HCT116 (cell line): ENCODE measurements at regions not wholly inside any gene's neighbourhood (a gene's known extent, or its start where the extent isn't known, plus 50 kb on each side); places are given as distances from the start of the nearest gene placed in this dataset.

Experiments used
- ATAC-seq: fragments of 200-7000 bp; cut with Tn5 transposase; 2 replicates; pipeline ENCODE4 v1.9.1; 2020; ENCODE audit warnings: mild to moderate bottlenecking, moderate library complexity
- BruUV-seq: library from RNA; stranded (reverse); fragments of 400-500 nt; replicated peaks from 2 replicates; lab custom pipeline; 2021; lab: Mats Ljungman, UMichigan
- CTCF ChIA-PET: fragments of 300-600 bp; sonication (Branson Sonifier 250); formaldehyde crosslinking; loops from one replicate; lab custom pipeline; 2021; ENCODE audit warnings: antibody characterized with exemption; lab: Charles Lee
- POLR2A ChIA-PET: fragments of 300-600, 350-600 bp; sonication (Branson Sonifier 250); formaldehyde crosslinking; loops from one replicate; lab custom pipeline; 2021; ENCODE audit warnings: antibody characterized with exemption; lab: Charles Lee
- RAD21 ChIA-PET, 2 experiments: fragments of 300-600 bp; sonication (Branson Sonifier 250); formaldehyde crosslinking; loops; one replicate each; lab custom pipeline; 2023; ENCODE audit warnings: low total read pairs in 2 of 2; ENCODE audit not compliant: uncharacterized antibody in 2 of 2, unreplicated experiment in 2 of 2, low non-redundant PET in 1 of 2; lab: Charles Lee
- DNase-seq: peaks from one replicate; pipeline ENCODE4 v3.0.0-alpha.2; 2010; ENCODE audit warnings: low read depth, low spot score
- H2AFZ ChIP-seq: fragments of 200-600 bp; shearing (Covaris generic), sonication (generic); 2 replicates; pipeline ENCODE4 v1.6.1; 2017; ENCODE audit warnings: low read depth, mixed run types, mixed read lengths, antibody characterized with exemption, low read length; ENCODE audit not compliant: poor library complexity, severe bottlenecking
- H3K27ac ChIP-seq: 2 replicates; pipeline ENCODE4 v1.5.1; 2012; ENCODE audit warnings: low read depth, low read length
- H3K27me3 ChIP-seq: fragments of 200-600 bp; sonication (generic); 2 replicates; pipeline ENCODE4 v1.6.1; 2016; ENCODE audit warnings: mixed run types, low read length, mixed read lengths; ENCODE audit not compliant: insufficient read depth
- H3K36me3 ChIP-seq, 2 experiments: fragments of 200-500 bp in 1 of 2; fragments of 200-600 bp in 1 of 2; sonication (Bioruptor generic) in 1 of 2; sonication (generic) in 1 of 2; 2 replicates each; pipeline versions ENCODE4 v1.5.1 to v1.6.1; 2014 to 2016; ENCODE audit warnings: low read length in 2 of 2, inconsistent platforms in 1 of 2, mixed read lengths in 1 of 2, mixed run types in 1 of 2; ENCODE audit not compliant: insufficient read depth in 2 of 2, control insufficient read depth in 1 of 2
- H3K4me1 ChIP-seq, 2 experiments: fragments of 200-600 bp in 1 of 2; sonication (generic) in 1 of 2; 2 replicates each; pipeline versions ENCODE4 v1.5.1 to v1.6.1; 2012 to 2017; ENCODE audit warnings: low read length in 2 of 2, inconsistent platforms in 1 of 2, mild to moderate bottlenecking in 1 of 2, mixed read lengths in 1 of 2, mixed run types in 1 of 2, moderate library complexity in 1 of 2; ENCODE audit not compliant: insufficient read depth in 2 of 2, control insufficient read depth in 1 of 2
- H3K4me2 ChIP-seq: fragments of 200-600 bp; sonication (generic); 2 replicates; pipeline ENCODE4 v1.6.1; 2017; ENCODE audit warnings: mixed run types, low read length, mixed read lengths
- H3K4me3 ChIP-seq, 2 experiments: fragments of 200-600 bp in 1 of 2; sonication (generic) in 1 of 2; replicated peaks in 1 of 2; 2 replicates each; pipeline ENCODE4 v1.5.1; 2011 to 2016; ENCODE audit warnings: low read length in 2 of 2, control low read depth in 1 of 2, low read depth in 1 of 2, mild to moderate bottlenecking in 1 of 2, mixed read lengths in 1 of 2, mixed run types in 1 of 2
- H3K79me2 ChIP-seq: fragments of 200-600 bp; sonication (generic); 2 replicates; pipeline ENCODE4 v1.6.1; 2017; ENCODE audit warnings: mild to moderate bottlenecking, mixed run types, low read length, moderate library complexity, mixed read lengths; ENCODE audit not compliant: insufficient read depth
- H3K9ac ChIP-seq: fragments of 200-600 bp; sonication (generic); 2 replicates; pipeline ENCODE4 v1.6.1; 2016; ENCODE audit warnings: low read length, mixed read lengths
- H3K9me2 ChIP-seq: fragments of 200-600 bp; sonication (generic), shearing (Covaris generic); 2 replicates; pipeline ENCODE4 v1.6.1; 2017; ENCODE audit warnings: mixed run types, mild to moderate bottlenecking, moderate library complexity; ENCODE audit not compliant: insufficient read depth
- H3K9me3 ChIP-seq, 2 experiments: fragments of 200-500 bp in 1 of 2; fragments of 200-600 bp in 1 of 2; sonication (Bioruptor generic) in 1 of 2; sonication (generic) in 1 of 2; 2 replicates each; pipeline ENCODE4 v1.6.1; 2014 to 2017; ENCODE audit warnings: low read length in 2 of 2, mixed read lengths in 2 of 2, inconsistent platforms in 1 of 2, low read depth in 1 of 2, mild to moderate bottlenecking in 1 of 2, mixed run types in 1 of 2, moderate library complexity in 1 of 2; ENCODE audit not compliant: control insufficient read depth in 1 of 2, insufficient read depth in 1 of 2
- H4K20me1 ChIP-seq: fragments of 200-600 bp; sonication (generic), shearing (Covaris generic); 2 replicates; pipeline ENCODE4 v1.6.1; 2017; ENCODE audit warnings: mixed run types, mild to moderate bottlenecking, moderate library complexity; ENCODE audit not compliant: insufficient read depth
- CBX3 ChIP-seq: IDR thresholded peaks from 2 replicates; pipeline ENCODE4 v1.6.1; 2012; ENCODE audit warnings: low read depth
- CTCF ChIP-seq, 3 experiments: fragments of 200-600 bp in 1 of 3; sonication (generic) in 1 of 3; IDR thresholded peaks in 2 of 3; conservative IDR thresholded peaks in 1 of 3; 2 replicates each; pipeline ENCODE4 v1.5.1; 2012 to 2017; ENCODE audit warnings: low read depth in 2 of 3, low read length in 2 of 3, antibody characterized with exemption in 1 of 3, borderline replicate concordance in 1 of 3, control low read depth in 1 of 3, mild to moderate bottlenecking in 1 of 3, mixed read lengths in 1 of 3, mixed run types in 1 of 3, moderate library complexity in 1 of 3; ENCODE audit not compliant: insufficient read depth in 1 of 3
- EGR1 ChIP-seq: IDR thresholded peaks from 2 replicates; pipeline ENCODE4 v1.6.1; 2012; ENCODE audit warnings: low read depth
- ELF1 ChIP-seq: IDR thresholded peaks from 2 replicates; pipeline ENCODE4 v1.6.1; 2012; ENCODE audit warnings: low read depth, borderline replicate concordance
- EZH2 ChIP-seq: fragments of 200-600 bp; sonication (generic); IDR thresholded peaks from 2 replicates; pipeline ENCODE4 v1.6.1; 2017; ENCODE audit warnings: antibody characterized with exemption, mixed run types
- MAX ChIP-seq: IDR thresholded peaks from 2 replicates; pipeline ENCODE4 v1.6.1; 2012
- POLR2A ChIP-seq: IDR thresholded peaks from 2 replicates; pipeline ENCODE4 v1.7.0; 2011; ENCODE audit warnings: borderline replicate concordance; ENCODE audit not compliant: insufficient read depth, insufficient read length; ENCODE audit errors: extremely low read depth
- RAD21 ChIP-seq: IDR thresholded peaks from 2 replicates; pipeline ENCODE4 v1.6.1; 2012; ENCODE audit warnings: low read depth, mild to moderate bottlenecking
- SIN3A ChIP-seq: IDR thresholded peaks from 2 replicates; pipeline ENCODE4 v1.6.1; 2012; ENCODE audit warnings: low read depth
- SP1 ChIP-seq: IDR thresholded peaks from 2 replicates; pipeline ENCODE4 v1.6.1; 2012; ENCODE audit warnings: low read depth
- SRF ChIP-seq: IDR thresholded peaks from 2 replicates; pipeline ENCODE4 v1.6.1; 2012; ENCODE audit warnings: low read depth
- YY1 ChIP-seq: IDR thresholded peaks from 2 replicates; pipeline ENCODE4 v1.6.1; 2011; ENCODE audit warnings: low read length, low read depth, moderate library complexity, mild to moderate bottlenecking; ENCODE audit not compliant: insufficient replicate concordance; ENCODE audit errors: extremely low read depth
- ZFX ChIP-seq: fragments of 450-650 bp; IDR thresholded peaks from 2 replicates; pipeline ENCODE4 v1.6.1; 2017
- ZNF274 ChIP-seq: fragments of 200-500 bp; sonication (Bioruptor generic); IDR thresholded peaks from 2 replicates; pipeline ENCODE4 v1.6.1; 2014; ENCODE audit warnings: mild to moderate bottlenecking, low read depth, low read length, inconsistent platforms
- intact Hi-C: fragments of 100-400 bp; cut with micrococcal nuclease; formaldehyde crosslinking; loops from 2 replicates; pipeline ENCODE4 v1.10.0; 2022
- TF ChIP-seq, protein P1 (sequence below): IDR thresholded peaks from 2 replicates; pipeline ENCODE4 v1.6.1; 2012
- TF ChIP-seq, protein P2 (sequence below): IDR thresholded peaks from 2 replicates; pipeline ENCODE4 v1.6.1; 2011; ENCODE audit warnings: mild to moderate bottlenecking, low read length, moderate library complexity; ENCODE audit not compliant: insufficient replicate concordance; ENCODE audit errors: extremely low read depth
- TF ChIP-seq, protein P3 (sequence below): IDR thresholded peaks from 2 replicates; pipeline ENCODE4 v1.6.1; 2012; ENCODE audit warnings: low read depth

GRCh38 chr7:79968894-79969293, 165.7 kb upstream of the GNAI1 start:
- H4K20me1 ChIP-seq = no peaks in the 10 kb centered on the region
- no peak overlapping the region for H2AFZ ChIP-seq
- ATAC-seq (no peak), DNase-seq (no peak)
- ChIA-PET POLR2A (no interaction called here), CTCF (no interaction called here), RAD21 (no interaction called here)
- BruUV-seq = no TSS peak
- H3K9me3 ChIP-seq = no peaks in the 10 kb centered on the region
- intact Hi-C loops = no loop called here
- TF ChIP-seq SP1 = no peak
- no peak for TF ChIP-seq ELF1
- TF ChIP-seq, protein P1, sequence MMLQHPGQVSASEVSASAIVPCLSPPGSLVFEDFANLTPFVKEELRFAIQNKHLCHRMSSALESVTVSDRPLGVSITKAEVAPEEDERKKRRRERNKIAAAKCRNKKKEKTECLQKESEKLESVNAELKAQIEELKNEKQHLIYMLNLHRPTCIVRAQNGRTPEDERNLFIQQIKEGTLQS = no peak
- no peak for TF ChIP-seq ZNF274
- no peak for TF ChIP-seq SRF
- TF ChIP-seq MAX = no peak
- TF ChIP-seq, protein P2, sequence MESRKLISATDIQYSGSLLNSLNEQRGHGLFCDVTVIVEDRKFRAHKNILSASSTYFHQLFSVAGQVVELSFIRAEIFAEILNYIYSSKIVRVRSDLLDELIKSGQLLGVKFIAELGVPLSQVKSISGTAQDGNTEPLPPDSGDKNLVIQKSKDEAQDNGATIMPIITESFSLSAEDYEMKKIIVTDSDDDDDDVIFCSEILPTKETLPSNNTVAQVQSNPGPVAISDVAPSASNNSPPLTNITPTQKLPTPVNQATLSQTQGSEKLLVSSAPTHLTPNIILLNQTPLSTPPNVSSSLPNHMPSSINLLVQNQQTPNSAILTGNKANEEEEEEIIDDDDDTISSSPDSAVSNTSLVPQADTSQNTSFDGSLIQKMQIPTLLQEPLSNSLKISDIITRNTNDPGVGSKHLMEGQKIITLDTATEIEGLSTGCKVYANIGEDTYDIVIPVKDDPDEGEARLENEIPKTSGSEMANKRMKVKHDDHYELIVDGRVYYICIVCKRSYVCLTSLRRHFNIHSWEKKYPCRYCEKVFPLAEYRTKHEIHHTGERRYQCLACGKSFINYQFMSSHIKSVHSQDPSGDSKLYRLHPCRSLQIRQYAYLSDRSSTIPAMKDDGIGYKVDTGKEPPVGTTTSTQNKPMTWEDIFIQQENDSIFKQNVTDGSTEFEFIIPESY = no peak
- TF ChIP-seq ZFX = no peak
- no peak for TF ChIP-seq POLR2A
- TF ChIP-seq EGR1 = no peak
- no peak for TF ChIP-seq CBX3
- TF ChIP-seq, protein P3, sequence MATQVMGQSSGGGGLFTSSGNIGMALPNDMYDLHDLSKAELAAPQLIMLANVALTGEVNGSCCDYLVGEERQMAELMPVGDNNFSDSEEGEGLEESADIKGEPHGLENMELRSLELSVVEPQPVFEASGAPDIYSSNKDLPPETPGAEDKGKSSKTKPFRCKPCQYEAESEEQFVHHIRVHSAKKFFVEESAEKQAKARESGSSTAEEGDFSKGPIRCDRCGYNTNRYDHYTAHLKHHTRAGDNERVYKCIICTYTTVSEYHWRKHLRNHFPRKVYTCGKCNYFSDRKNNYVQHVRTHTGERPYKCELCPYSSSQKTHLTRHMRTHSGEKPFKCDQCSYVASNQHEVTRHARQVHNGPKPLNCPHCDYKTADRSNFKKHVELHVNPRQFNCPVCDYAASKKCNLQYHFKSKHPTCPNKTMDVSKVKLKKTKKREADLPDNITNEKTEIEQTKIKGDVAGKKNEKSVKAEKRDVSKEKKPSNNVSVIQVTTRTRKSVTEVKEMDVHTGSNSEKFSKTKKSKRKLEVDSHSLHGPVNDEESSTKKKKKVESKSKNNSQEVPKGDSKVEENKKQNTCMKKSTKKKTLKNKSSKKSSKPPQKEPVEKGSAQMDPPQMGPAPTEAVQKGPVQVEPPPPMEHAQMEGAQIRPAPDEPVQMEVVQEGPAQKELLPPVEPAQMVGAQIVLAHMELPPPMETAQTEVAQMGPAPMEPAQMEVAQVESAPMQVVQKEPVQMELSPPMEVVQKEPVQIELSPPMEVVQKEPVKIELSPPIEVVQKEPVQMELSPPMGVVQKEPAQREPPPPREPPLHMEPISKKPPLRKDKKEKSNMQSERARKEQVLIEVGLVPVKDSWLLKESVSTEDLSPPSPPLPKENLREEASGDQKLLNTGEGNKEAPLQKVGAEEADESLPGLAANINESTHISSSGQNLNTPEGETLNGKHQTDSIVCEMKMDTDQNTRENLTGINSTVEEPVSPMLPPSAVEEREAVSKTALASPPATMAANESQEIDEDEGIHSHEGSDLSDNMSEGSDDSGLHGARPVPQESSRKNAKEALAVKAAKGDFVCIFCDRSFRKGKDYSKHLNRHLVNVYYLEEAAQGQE = no peak
- no peak for TF ChIP-seq EZH2
- no peak for TF ChIP-seq YY1
- no peak for TF ChIP-seq RAD21
- no peak for TF ChIP-seq CTCF (IDR thresholded peaks at IDR 0.05 in 2 of 3, conservative IDR thresholded peaks at IDR 0.05 in 1 of 3; ENCODE audit: borderline replicate concordance in 1 of 3, insufficient read depth in 1 of 3, low read depth in 2 of 3, low read length in 2 of 3)
- TF ChIP-seq SIN3A = no peak
- H3K79me2 ChIP-seq = no peaks in the 10 kb centered on the region
- H3K27ac ChIP-seq = no peak overlapping the region
- H3K4me3 ChIP-seq = no peak overlapping the region
- no peak overlapping the region for H3K4me2 ChIP-seq
- no peak overlapping the region for H3K9ac ChIP-seq
- H3K4me1 ChIP-seq = no peaks in the 10 kb centered on the region
- H3K9me2 ChIP-seq = no peaks in the 10 kb centered on the region
- H3K27me3 ChIP-seq = no peaks in the 10 kb centered on the region
- no peaks in the 10 kb centered on the region for H3K36me3 ChIP-seq
